Heart left ventricle (tissue), 16 donors: ENCODE measurements at regions not wholly inside any gene's neighbourhood (a gene's known extent, or its start where the extent isn't known, plus 50 kb on each side); places are given as distances from the start of the nearest gene placed in this dataset.

Experiments
- ATAC-seq, 4 donors: fragments of 200-7000 bp; cut with Tn5 transposase; one replicate each; pipeline ENCODE4 v1.9.1; 2020 to 2022; ENCODE audit warnings: moderate library complexity in 4 of 4, mild to moderate bottlenecking in 3 of 4, moderate number of reproducible peaks in 1 of 4
- DNase-seq, 5 donors: peaks; one replicate each; pipeline ENCODE4 v3.0.0-alpha.2; 2020
- H3K27ac ChIP-seq, 12 donors: fragments of 200-600 bp; sonication (generic) in 4 of 12; one replicate each; pipeline versions ENCODE4 v1.5.0 to v1.8.0; 2016 to 2022; ENCODE audit warnings: mild to moderate bottlenecking in 2 of 12
- H3K27me3 ChIP-seq, 9 donors: fragments of 200-600 bp; sonication (generic) in 2 of 9; one replicate each; pipeline versions ENCODE4 v1.5.1 to v1.8.0; 2016 to 2022; ENCODE audit warnings: mild to moderate bottlenecking in 3 of 9
- H3K36me3 ChIP-seq, 9 donors: fragments of 200-600 bp; sonication (generic) in 2 of 9; one replicate each; pipeline versions ENCODE4 v1.5.0 to v1.8.0; 2018 to 2022; ENCODE audit warnings: mild to moderate bottlenecking in 2 of 9
- H3K4me1 ChIP-seq, 12 donors: fragments of 200-600 bp; sonication (generic) in 4 of 12; one replicate each; pipeline versions ENCODE4 v1.5.0 to v1.8.0; 2016 to 2022; ENCODE audit warnings: mild to moderate bottlenecking in 3 of 12
- H3K4me3 ChIP-seq, 12 donors: fragments of 200-600 bp; sonication (generic) in 4 of 12; one replicate each; pipeline versions ENCODE4 v1.5.0 to v1.8.0; 2017 to 2022; ENCODE audit warnings: mild to moderate bottlenecking in 9 of 12, moderate library complexity in 4 of 12
- H3K9me3 ChIP-seq, 12 donors: fragments of 200-600 bp; sonication (generic) in 4 of 12; one replicate each; pipeline versions ENCODE4 v1.5.0 to v1.8.0; 2016 to 2022; ENCODE audit warnings: mild to moderate bottlenecking in 1 of 12
- POLR2A ChIP-seq, 2 donors: fragments of 450-650 bp; IDR thresholded peaks; one replicate each; pipeline ENCODE4 v1.6.1; 2017; ENCODE audit warnings: antibody characterized with exemption in 2 of 2, mild to moderate bottlenecking in 2 of 2, moderate library complexity in 2 of 2
- WGBS, 4 donors: extraction: QIAGEN DNeasy Blood & Tissue Kit in 2 of 4; methylation state at CpG; one replicate each; pipeline versions ENCODE4 v1.1.5 to v1.1.7; 2013 to 2018; 5-methylcytosine and 5-hydroxymethylcytosine counted together
- intact Hi-C, 10 donors: fragments of 100-400 bp; cut with DNase I; formaldehyde crosslinking; loops; one replicate each; pipeline versions ENCODE4 v1.11.1 to v1.14.2; 2022
- TF ChIP-seq, protein P1 (sequence below), 12 donors: fragments of 200-600 bp; sonication (generic) in 4 of 12; IDR thresholded peaks; one replicate each; pipeline versions ENCODE4 v1.5.0 to v1.8.0; 2018 to 2022; ENCODE audit warnings: antibody characterized with exemption in 12 of 12, mild to moderate bottlenecking in 5 of 12
- donor health status: ischemic (EF 13 %, LVEDD 7.1; RV severe dilation, severe dysfunction).
- donor health status: healthy with polysubstance abuse.
- donor health status: DM: no; HTN: yes; CAD: no.
- donor health status: DM: no; HTN: no; CAD: no.
- donor health status: ischemic (EF 25% LVEDD 6.9; RV normal size, moderate dysfunction).
- donor health status: ischemic (EF 25% LVEDD 5.7; RV mildly dilated, moderate dysfunction).
- donor health status: healthy.
- donor health status: DM: yes; HTN: yes; CAD: no.
- donor health status: ischemic (EF 35%, LVEDD 5.7; RV mildly dilated, moderate dysfunction).
- donor health status: nonischemic (EF 11% LVEDD 7.7; RV severe dilation, severe dysfunction).
- donor health status: DM: yes; HTN: yes; CAD: no.
- donor health status: PGD.
- donor health status: ischemic (EF 29% LVEDD 5.4; RV normal size, mild dysfunction).
- donor health status: nonischemic (EF 23%, LVEDD 6.1; RV moderate dilation, normal function).

DNA sequence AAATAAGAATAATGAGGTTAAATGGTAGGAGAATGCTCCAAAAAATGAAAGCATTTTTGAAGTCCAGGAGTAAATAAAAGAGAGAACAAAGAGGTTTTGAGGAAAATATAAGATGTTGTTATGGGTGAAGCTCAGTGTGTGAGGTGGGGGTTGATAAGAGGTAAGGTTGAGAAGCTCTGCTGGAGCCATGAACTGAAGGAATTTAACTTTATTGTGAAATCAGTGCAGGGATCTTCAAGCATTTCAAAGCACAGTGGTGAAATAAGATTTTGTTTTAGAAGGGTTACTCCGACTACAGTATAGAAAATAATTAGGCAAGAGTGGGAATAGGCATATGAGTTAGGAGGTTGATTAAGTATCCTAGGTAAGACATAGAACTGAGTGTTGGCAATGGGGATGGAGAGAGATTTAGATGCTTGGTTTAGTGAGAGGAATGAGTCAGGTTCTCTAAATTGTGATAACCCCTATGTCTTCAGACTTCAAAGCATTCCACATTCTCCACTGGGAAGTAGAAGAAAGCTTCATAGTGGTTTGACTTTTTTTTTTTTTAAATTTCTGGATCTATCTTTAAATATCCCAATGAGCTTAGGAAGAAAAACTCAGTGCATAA is 403.2 kb downstream of the AASDHPPT start:
- Histone ChIP-seq H3K27ac (no peak overlapping the region), H3K36me3 (no peaks in the 10 kb centered on the region), H3K4me1 (no peaks in the 10 kb centered on the region), H3K27me3 (no peaks in the 10 kb centered on the region), H3K4me3 (no peak overlapping the region), H3K9me3 (no peaks in the 10 kb centered on the region)
- ATAC-seq (no peak), DNase-seq (no peak)
- TF ChIP-seq POLR2A (IDR thresholded peaks at IDR 0.05): no peak
- TF ChIP-seq, protein P1, sequence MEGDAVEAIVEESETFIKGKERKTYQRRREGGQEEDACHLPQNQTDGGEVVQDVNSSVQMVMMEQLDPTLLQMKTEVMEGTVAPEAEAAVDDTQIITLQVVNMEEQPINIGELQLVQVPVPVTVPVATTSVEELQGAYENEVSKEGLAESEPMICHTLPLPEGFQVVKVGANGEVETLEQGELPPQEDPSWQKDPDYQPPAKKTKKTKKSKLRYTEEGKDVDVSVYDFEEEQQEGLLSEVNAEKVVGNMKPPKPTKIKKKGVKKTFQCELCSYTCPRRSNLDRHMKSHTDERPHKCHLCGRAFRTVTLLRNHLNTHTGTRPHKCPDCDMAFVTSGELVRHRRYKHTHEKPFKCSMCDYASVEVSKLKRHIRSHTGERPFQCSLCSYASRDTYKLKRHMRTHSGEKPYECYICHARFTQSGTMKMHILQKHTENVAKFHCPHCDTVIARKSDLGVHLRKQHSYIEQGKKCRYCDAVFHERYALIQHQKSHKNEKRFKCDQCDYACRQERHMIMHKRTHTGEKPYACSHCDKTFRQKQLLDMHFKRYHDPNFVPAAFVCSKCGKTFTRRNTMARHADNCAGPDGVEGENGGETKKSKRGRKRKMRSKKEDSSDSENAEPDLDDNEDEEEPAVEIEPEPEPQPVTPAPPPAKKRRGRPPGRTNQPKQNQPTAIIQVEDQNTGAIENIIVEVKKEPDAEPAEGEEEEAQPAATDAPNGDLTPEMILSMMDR (IDR thresholded peaks at IDR 0.05): no peak
- 73 to 87% (median 82%) methylated on average over 1 of the region's 1 CpG for WGBS, 4 donors
- intact Hi-C loops: no loop called here

DNA sequence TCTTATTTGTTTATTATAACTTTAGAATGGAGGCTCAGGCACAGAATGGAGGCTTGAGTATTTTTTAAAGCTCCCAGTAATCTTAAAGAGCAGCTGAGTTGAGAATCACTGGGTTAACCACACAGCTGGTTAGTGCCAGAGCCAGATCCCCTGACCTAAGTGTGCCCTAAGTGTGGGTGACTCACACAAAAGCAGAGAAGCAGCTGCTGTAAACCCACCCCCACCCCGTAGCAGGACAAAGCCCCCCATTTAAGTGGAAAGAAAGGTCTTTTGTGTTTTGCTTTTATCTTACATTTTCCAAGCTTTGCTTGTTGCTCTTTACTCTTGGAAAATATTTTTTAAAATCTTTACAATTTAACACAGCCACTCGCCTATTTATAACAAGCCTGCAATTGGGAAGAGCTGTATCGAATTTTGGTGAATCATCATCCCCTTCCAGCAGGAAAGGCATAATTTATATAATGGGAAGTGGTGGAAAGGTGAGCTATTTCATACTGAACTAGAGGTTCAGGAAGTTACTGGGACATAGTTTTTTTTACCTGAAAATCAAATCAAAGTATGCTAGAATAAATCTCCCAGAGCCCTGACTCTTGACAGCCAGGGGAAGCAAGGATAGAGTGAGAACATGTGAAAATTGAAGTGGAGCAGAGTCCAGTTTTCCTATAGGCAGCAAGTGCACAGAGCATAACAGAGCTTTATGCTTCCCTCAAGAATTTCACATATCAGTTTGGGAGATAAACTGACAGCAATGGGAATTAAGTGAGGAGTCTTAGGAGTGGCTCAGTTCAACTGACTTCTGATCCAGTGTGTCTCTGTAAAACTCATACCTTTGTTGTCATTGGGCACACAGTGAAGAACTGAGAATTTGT is 405.7 kb downstream of the AASDHPPT start:
- H3K9me3 ChIP-seq: peaks cover 0 to 5% (median 0%) of the 10 kb centered on the region in 12 donors
- H3K4me3 ChIP-seq: no peak overlapping the region
- no peaks in the 10 kb centered on the region for H3K36me3 ChIP-seq
- ATAC-seq: no peak
- intact Hi-C loops: no loop called here
- DNase-seq: no peak
- H3K27ac ChIP-seq: no peak overlapping the region
- H3K27me3 ChIP-seq: no peaks in the 10 kb centered on the region
- no peak for TF ChIP-seq POLR2A (IDR thresholded peaks at IDR 0.05)
- TF ChIP-seq, protein P1 (IDR thresholded peaks at IDR 0.05): no peak
- H3K4me1 ChIP-seq: no peaks in the 10 kb centered on the region
- 30 to 47% (median 41%) methylated on average over 3 of the region's 3 CpGs for WGBS, 4 donors

DNA sequence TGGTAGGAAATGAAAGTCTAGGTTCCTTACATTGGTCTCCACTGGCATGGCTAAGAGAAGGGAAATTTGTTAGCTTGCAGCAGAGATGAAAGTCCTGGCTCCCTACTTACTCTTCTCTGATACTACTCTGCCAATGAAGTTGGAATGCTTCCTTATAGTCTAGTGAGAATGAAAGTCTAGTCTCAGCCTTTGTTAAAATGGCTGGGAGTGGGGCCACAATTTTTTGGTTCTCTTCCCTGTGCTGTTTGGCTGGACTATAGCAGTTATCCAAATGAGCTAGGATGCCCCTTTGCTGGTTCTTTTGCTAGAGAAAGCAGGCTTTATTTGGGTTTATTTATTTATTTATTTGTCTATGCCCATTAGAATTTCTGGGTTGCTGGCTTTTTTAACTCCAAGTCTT is 414.3 kb downstream of the AASDHPPT start:
- ATAC-seq (no peak), DNase-seq (no peak)
- intact Hi-C loops: no loop called here
- Histone ChIP-seq H3K27ac (no peak overlapping the region), H3K27me3 (no peaks in the 10 kb centered on the region), H3K4me3 (no peak overlapping the region), H3K36me3 (no peaks in the 10 kb centered on the region), H3K4me1 (no peaks in the 10 kb centered on the region), H3K9me3 (peaks cover 0 to 5% (median 0%) of the 10 kb centered on the region in 12 donors)
- TF ChIP-seq, protein P1 (IDR thresholded peaks at IDR 0.05): no peak
- no peak for TF ChIP-seq POLR2A (IDR thresholded peaks at IDR 0.05)

- no peaks in the 10 kb centered on the region for H3K36me3 ChIP-seq
- TF ChIP-seq, protein P1 (IDR thresholded peaks at IDR 0.05): no peak
- TF ChIP-seq POLR2A (IDR thresholded peaks at IDR 0.05): no peak
- intact Hi-C loops: no loop called here
- ATAC-seq (no peak), DNase-seq (no peak)
- H3K27me3 ChIP-seq: no peaks in the 10 kb centered on the region
- no peak overlapping the region for H3K4me3 ChIP-seq
- H3K4me1 ChIP-seq: no peaks in the 10 kb centered on the region
- H3K27ac ChIP-seq: no peak overlapping the region
- peaks cover 0 to 5% (median 0%) of the 10 kb centered on the region in 12 donors for H3K9me3 ChIP-seq
- 55 to 63% (median 60%) methylated on average over 1 of the region's 1 CpG for WGBS, 4 donors
Observed at GRCh38 chr11:106493751-106494150, 416.3 kb downstream of the AASDHPPT start.
